Immature natural killer cell (primary cell): ENCODE measurements at regions not wholly inside any gene's neighbourhood (a gene's known extent, or its start where the extent isn't known, plus 50 kb on each side); places are given as distances from the start of the nearest gene placed in this dataset.

Experiments used
- DNase-seq, 3 donors: peaks; one replicate each; pipeline ENCODE4 v3.0.0; 2022; ENCODE audit warnings: mixed read lengths in 1 of 3
- H3K27ac Mint-ChIP-seq, 6 donors: one replicate each; pipeline ENCODE4 v1.8.0; 2020; ENCODE audit warnings: mixed read lengths in 6 of 6, mild to moderate bottlenecking in 5 of 6, inconsistent platforms in 4 of 6, moderate library complexity in 3 of 6
- H3K27me3 Mint-ChIP-seq, 3 donors: one replicate each; pipeline ENCODE4 v1.8.0; 2020 to 2021; ENCODE audit warnings: low read depth in 3 of 3, mild to moderate bottlenecking in 3 of 3, mixed read lengths in 3 of 3, moderate library complexity in 3 of 3, inconsistent platforms in 1 of 3
- H3K36me3 Mint-ChIP-seq, 3 donors: one replicate each; pipeline ENCODE4 v1.8.0; 2020; ENCODE audit warnings: mixed read lengths in 3 of 3, inconsistent platforms in 2 of 3, mild to moderate bottlenecking in 2 of 3
- H3K4me1 Mint-ChIP-seq, 2 donors: one replicate each; pipeline ENCODE4 v1.8.0; 2020; ENCODE audit warnings: inconsistent platforms in 2 of 2, mild to moderate bottlenecking in 2 of 2, mixed read lengths in 2 of 2, moderate library complexity in 1 of 2
- H3K4me3 Mint-ChIP-seq, 5 donors: one replicate each; pipeline ENCODE4 v1.8.0; 2020; ENCODE audit warnings: mild to moderate bottlenecking in 5 of 5, mixed read lengths in 5 of 5, inconsistent platforms in 3 of 5, moderate library complexity in 3 of 5
- H3K9me3 Mint-ChIP-seq, 6 donors: one replicate each; pipeline ENCODE4 v1.8.0; 2020; ENCODE audit warnings: mild to moderate bottlenecking in 6 of 6, mixed read lengths in 6 of 6, inconsistent platforms in 4 of 6, moderate library complexity in 3 of 6

DNA sequence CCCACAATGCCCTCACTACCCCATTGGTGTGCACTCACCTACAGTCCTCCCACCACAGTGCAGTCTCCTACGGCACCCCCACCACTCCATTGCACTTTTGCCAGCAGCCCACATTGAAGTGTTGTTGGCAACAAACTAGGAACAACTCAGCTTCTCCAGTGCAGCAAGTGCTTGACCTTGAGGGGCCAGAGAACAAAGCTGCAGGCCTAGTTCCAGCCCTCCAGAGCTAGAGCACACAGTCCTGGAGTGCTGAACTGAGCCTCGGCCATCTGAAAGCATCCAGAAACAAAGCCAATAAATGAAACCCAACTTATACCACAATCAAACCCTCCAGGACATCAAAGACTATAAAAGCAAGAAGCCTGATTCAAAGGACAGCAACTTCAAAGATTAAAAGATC is 129.9 kb downstream of the C1orf94 start:
- H3K27me3 Mint-ChIP-seq: peaks cover 11 to 14% (median 13%) of the 10 kb centered on the region in 3 donors
- peaks cover 0 to 14% (median 2%) of the 10 kb centered on the region in 6 donors for H3K9me3 Mint-ChIP-seq

DNA sequence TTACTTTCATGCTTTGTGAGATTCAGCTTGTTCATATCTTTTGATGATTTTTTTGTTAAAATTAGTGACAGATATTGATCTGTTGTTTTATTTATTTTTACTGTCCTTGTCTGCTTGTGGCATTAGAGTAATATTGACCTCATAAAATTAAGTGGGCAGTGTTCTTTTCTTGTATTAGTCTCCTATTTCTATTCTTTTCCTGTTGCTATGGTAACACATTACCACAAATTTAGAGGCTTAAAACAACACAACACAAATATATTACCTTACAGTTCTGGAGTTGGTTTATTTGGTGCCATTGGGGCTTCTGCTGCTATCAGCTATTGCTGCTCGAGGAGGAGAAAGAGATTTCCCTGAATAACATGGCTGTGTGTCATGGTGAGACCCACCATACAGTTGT is 135.7 kb downstream of the C1orf94 start:
- H3K27me3 Mint-ChIP-seq: peaks cover 4 to 12% (median 9%) of the 10 kb centered on the region in 3 donors
- no peak overlapping the region for H3K4me3 Mint-ChIP-seq
- peaks cover 0 to 8% (median 0%) of the 10 kb centered on the region in 3 donors for H3K36me3 Mint-ChIP-seq
- no peaks in the 10 kb centered on the region for H3K4me1 Mint-ChIP-seq
- peaks cover 0 to 10% (median 5%) of the 10 kb centered on the region in 6 donors for H3K9me3 Mint-ChIP-seq
- H3K27ac Mint-ChIP-seq: no peak overlapping the region
- DNase-seq: no peak

More for the DNA sequence above, 129.9 kb downstream of the C1orf94 start:
- no peaks in the 10 kb centered on the region for H3K4me1 Mint-ChIP-seq
- no peaks in the 10 kb centered on the region for H3K36me3 Mint-ChIP-seq
- H3K27ac Mint-ChIP-seq: no peak overlapping the region
- DNase-seq: no peak
- no peak overlapping the region for H3K4me3 Mint-ChIP-seq

- Mint-ChIP-seq H3K27ac (no peak overlapping the region), H3K27me3 (peaks cover 1 to 10% (median 6%) of the 10 kb centered on the region in 3 donors), H3K4me1 (no peaks in the 10 kb centered on the region), H3K36me3 (peaks cover 0 to 8% (median 0%) of the 10 kb centered on the region in 3 donors), H3K9me3 (peaks cover 0 to 9% (median 4%) of the 10 kb centered on the region in 6 donors), H3K4me3 (no peak overlapping the region)
- no peak for DNase-seq
These were observed 139.3 kb downstream of the C1orf94 start for GRCh38 chr1:34315974-34316373.

DNA sequence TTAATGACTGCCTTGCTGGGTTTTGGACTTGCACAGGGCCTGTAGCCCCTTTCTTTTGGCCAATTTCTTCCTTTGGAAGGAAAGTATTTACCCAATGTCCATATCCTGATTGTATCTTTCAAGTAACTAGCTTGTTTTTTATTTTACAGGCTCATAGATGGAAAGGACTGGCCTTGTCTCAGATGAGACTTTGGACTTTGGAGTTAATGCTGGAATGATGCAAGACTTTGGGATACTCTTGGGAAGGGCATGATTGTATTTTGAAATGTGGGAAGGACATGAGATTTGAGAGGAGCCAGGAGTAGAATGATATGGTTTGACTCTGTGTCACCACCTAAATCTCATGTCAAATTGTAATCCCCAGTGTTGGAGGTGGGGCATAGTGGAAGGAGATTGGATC is 140.1 kb downstream of the C1orf94 start:
- Mint-ChIP-seq H3K27ac (no peak overlapping the region), H3K4me1 (no peaks in the 10 kb centered on the region), H3K27me3 (peaks cover 0 to 10% (median 6%) of the 10 kb centered on the region in 3 donors), H3K9me3 (peaks cover 0 to 9% (median 4%) of the 10 kb centered on the region in 6 donors), H3K36me3 (peaks cover 0 to 8% (median 0%) of the 10 kb centered on the region in 3 donors), H3K4me3 (no peak overlapping the region)
- DNase-seq: no peak

GRCh38 chr1:34319218-34319617 is 142.5 kb downstream of the C1orf94 start:
- DNase-seq: no peak
- Mint-ChIP-seq H3K9me3 (peaks cover 0 to 9% (median 4%) of the 10 kb centered on the region in 6 donors), H3K36me3 (peaks cover 0 to 8% (median 0%) of the 10 kb centered on the region in 3 donors), H3K27ac (no peak overlapping the region), H3K4me3 (no peak overlapping the region), H3K27me3 (peaks cover 0 to 8% (median 6%) of the 10 kb centered on the region in 3 donors), H3K4me1 (no peaks in the 10 kb centered on the region)

DNA sequence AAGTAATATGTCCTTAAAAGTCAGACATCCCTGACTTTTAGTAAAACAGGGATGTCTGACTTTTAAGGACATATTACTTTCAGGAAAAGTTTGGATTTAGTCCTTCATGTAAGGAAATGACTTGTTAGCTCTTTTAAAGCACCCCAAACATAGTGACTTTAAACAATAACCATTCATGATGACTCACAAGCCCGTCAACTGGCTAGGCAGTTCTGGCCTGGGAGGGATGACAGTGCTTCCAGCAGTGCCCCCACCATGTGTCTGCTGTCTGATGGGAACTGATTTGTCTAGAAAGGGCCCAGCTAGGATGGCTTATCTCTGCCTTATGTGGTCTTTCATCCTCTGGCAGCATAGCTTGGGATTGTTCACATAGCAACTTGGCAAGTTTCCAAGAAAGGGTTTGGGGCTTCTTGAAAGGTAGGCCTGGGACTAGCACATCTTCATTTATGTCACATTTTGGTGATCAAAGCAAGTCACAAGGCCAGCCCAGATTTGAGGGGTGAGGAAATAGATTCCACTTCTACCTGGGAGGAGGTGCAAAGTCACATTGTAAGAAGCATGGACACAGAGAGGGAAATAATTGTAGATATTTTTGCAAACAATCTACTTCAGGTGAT is 143.5 kb downstream of the C1orf94 start:
- no peaks in the 10 kb centered on the region for H3K4me1 Mint-ChIP-seq

DNA sequence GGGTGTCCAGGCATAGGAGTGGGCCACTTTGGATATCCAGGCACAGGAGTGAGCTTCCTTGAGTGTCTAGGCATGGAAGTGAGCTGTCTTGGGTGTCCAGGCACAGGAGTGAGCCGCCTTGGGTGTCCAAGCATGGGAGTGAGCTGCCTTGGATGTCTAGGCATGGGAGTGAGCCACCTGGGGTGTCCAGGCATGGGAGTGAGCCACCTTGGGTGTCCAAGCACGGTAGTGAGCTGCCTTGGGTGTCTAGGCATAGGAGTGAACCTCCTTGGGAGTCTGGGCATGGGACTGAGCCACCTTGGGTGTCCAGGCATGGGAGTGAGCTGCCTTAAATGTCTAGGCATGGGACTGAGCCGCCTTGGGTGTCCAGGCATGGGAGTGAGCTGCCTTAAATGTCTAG is 146.3 kb downstream of the C1orf94 start:
- Mint-ChIP-seq H3K27me3 (peaks cover 0 to 7% (median 3%) of the 10 kb centered on the region in 3 donors), H3K4me1 (no peaks in the 10 kb centered on the region), H3K4me3 (no peak overlapping the region)

More for the DNA sequence above, 143.5 kb downstream of the C1orf94 start:
- no peak for DNase-seq
- peaks cover 0 to 6% (median 0%) of the 10 kb centered on the region in 3 donors for H3K36me3 Mint-ChIP-seq
- peaks cover 0 to 12% (median 6%) of the 10 kb centered on the region in 3 donors for H3K27me3 Mint-ChIP-seq
- H3K4me3 Mint-ChIP-seq: no peak overlapping the region
- no peak overlapping the region for H3K27ac Mint-ChIP-seq
- peaks cover 0 to 9% (median 4%) of the 10 kb centered on the region in 6 donors for H3K9me3 Mint-ChIP-seq

DNA sequence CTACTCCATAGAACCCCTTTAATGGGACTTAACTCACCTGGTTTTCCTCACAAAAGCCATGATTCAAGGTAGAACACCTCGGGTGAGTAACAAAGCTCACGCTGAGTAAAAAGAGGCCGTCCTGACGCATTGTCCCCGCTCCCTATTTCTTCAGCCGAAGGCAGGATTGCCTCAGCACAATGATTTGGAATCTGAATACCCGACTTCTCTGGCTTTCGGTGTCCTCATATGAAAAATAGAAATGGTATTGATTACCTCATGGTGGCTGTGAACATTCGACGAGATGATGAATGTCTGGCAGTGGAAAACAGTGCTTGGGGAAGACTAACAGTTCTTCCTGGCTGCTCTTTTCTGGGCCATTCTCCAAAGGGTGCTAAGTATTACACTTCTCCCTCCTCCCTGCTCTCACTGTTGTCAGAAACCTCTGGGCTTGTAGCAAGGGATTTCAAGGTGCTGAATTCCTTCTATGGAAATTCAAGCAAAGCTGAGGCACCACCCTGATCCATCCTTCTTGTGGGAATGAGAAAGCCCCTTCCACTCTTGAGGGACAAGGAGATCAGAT is 148.3 kb downstream of the C1orf94 start:
- Mint-ChIP-seq H3K27ac (no peak overlapping the region), H3K9me3 (no peaks in the 10 kb centered on the region), H3K4me1 (no peaks in the 10 kb centered on the region), H3K27me3 (peaks cover 0 to 4% (median 3%) of the 10 kb centered on the region in 3 donors), H3K4me3 (no peak overlapping the region), H3K36me3 (no peaks in the 10 kb centered on the region)
- no peak for DNase-seq

More for the DNA sequence above, 146.3 kb downstream of the C1orf94 start:
- peaks cover 0 to 3% (median 0%) of the 10 kb centered on the region in 6 donors for H3K9me3 Mint-ChIP-seq
- H3K27ac Mint-ChIP-seq: no peak overlapping the region
- no peaks in the 10 kb centered on the region for H3K36me3 Mint-ChIP-seq
- DNase-seq: no peak

DNA sequence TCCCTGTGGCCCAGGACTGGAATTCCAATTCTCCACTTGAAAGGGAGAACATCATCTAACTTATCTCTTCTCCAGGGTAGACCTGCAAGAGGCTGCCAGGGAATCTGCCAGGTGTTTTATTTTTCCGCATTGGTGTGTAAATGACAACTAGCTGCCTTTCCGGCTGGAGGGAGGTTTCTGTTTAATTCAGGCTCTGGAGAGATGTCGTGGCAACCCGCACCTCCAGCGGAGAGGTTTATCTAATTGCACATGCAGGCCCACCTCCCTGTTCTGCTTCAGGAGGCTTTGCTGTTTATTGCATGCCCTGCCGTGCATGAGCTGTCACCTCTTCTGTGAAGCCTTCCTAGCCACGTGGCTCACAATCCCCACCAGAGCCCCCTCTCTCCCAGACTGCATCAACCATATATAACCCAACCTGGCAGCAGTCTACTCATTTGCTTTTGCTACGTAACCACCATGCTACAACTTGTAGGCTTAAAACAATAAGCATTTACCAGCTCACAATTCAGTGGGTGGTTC is 151.6 kb downstream of the C1orf94 start:
- no peaks in the 10 kb centered on the region for H3K9me3 Mint-ChIP-seq
- no peak for DNase-seq

GRCh38 chr1:34330061-34330460 is 153.4 kb downstream of the C1orf94 start:
- Mint-ChIP-seq H3K27ac (no peak overlapping the region), H3K4me3 (no peak overlapping the region), H3K9me3 (no peaks in the 10 kb centered on the region), H3K27me3 (peaks cover 0 to under 1% (median 0%) of the 10 kb centered on the region in 3 donors), H3K36me3 (no peaks in the 10 kb centered on the region), H3K4me1 (no peaks in the 10 kb centered on the region)
- DNase-seq: no peak

More for the DNA sequence above, 151.6 kb downstream of the C1orf94 start:
- H3K27ac Mint-ChIP-seq: no peak overlapping the region
- no peaks in the 10 kb centered on the region for H3K36me3 Mint-ChIP-seq
- no peaks in the 10 kb centered on the region for H3K4me1 Mint-ChIP-seq
- H3K27me3 Mint-ChIP-seq: peaks cover 0 to 4% (median 0%) of the 10 kb centered on the region in 3 donors
- no peak overlapping the region for H3K4me3 Mint-ChIP-seq

DNA sequence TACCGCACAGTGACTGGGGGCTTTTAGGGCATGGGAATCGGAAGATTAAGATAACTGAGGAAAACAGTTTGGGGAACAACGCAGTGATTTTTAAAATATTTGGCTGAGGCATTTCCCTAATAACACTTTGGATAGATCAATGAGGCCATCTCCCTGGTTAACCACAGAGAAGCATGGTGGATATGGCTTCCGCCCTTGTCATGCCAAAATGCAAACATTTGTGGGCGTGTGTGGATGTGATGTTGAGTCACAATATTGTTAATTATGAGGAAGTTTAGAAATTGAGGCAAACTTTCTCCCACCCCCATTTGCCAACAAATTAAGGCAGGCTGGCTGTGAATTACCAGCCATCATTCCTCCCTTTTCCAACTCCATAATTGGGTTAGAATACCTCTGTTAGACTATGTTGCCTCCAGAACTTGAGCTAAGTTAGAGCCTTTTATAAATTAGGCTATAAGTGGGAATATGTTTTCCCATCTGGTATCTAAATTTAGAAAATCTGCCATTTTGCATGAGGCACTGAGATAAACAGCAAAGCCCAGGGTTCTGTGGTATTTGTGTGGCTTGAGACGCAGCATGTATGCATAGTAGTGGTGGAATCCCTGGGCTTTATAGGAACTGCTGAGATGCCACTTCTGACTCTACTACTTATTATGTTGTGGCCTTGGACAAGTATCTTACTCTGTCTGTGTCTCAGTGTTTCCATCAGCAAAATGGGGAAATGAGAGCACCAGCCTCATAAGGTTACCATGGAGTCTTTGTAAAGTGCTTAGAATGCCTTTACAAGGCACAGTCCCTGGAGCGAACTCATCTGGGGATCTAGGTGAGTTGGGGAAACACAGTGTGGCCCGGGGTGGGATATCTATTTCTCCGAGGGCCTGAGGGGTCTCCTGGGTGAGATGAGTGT is 154.6 kb downstream of the C1orf94 start:
- Mint-ChIP-seq H3K4me1 (no peaks in the 10 kb centered on the region), H3K9me3 (no peaks in the 10 kb centered on the region), H3K27me3 (no peaks in the 10 kb centered on the region), H3K4me3 (no peak overlapping the region), H3K27ac (no peak overlapping the region), H3K36me3 (no peaks in the 10 kb centered on the region)
- DNase-seq: no peak

DNA sequence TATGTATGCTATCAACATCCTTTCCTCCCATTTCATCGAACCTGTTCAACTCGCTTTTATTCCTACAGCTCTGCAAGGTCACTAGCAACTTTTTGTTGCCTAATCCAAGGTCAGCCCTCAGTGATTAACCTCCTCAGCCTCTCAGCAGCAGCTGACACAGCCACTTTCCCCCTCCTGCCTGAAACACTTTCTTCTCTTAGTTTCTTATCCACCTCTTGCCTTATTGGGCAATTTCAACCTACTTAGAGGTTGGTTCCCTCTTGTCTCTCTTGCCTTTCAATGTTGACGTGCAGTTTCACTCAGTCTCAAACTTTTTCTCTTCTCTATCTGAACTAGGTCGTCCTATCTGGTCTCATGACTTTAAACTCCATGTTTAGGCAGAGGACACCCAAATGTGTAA is 156.3 kb downstream of the C1orf94 start:
- Mint-ChIP-seq H3K9me3 (no peaks in the 10 kb centered on the region), H3K4me3 (no peak overlapping the region), H3K36me3 (no peaks in the 10 kb centered on the region), H3K4me1 (no peaks in the 10 kb centered on the region), H3K27ac (no peak overlapping the region), H3K27me3 (peaks cover 0 to 4% (median 2%) of the 10 kb centered on the region in 3 donors)
- no peak for DNase-seq

DNA sequence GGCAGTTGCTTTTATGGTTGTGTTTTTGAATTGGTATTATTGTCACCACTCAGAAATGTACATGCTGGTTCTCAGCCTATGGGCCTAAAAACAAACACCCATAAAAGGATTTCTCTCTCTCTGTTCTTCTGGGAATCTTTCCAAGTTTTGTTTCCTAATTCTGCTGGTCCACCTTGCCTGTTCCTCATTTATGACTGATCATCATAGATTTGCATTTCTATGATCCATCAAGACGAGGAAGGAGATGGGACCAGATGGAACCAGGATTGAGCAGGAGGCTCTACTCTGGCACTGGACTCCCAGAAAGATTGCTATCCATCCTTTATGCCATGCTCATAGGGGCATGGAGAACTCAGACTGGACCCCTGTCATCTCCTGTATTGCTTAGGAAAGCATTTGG is 162.2 kb downstream of the C1orf94 start:
- Mint-ChIP-seq H3K27ac (no peak overlapping the region), H3K4me3 (no peak overlapping the region), H3K4me1 (no peaks in the 10 kb centered on the region), H3K36me3 (no peaks in the 10 kb centered on the region), H3K27me3 (peaks cover under 1 to 9% (median 5%) of the 10 kb centered on the region in 3 donors), H3K9me3 (no peaks in the 10 kb centered on the region)
- DNase-seq: no peak

DNA sequence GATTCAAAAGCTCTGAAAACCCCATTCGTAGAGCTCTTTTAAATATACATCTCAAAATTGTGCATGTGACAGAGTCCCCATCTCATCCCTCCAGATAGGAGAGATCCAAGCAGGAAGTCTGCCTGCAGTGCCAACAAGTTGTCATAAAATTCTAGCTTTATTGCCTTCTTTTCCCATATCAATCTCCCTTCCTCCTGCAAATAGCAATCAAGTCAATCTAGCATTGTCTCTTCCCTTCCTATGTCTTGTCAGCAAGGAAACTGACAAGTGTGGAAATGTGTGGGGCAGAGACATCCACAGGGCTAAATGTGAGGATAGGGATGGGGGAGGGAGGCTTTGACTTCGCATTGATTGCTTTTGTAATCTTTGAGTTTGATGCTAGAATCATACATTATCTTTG is 165.2 kb downstream of the C1orf94 start:
- no peak overlapping the region for H3K4me3 Mint-ChIP-seq
- H3K36me3 Mint-ChIP-seq: no peaks in the 10 kb centered on the region
- H3K27me3 Mint-ChIP-seq: peaks cover 3 to 12% (median 5%) of the 10 kb centered on the region in 3 donors
- H3K9me3 Mint-ChIP-seq: no peaks in the 10 kb centered on the region
- no peak overlapping the region for H3K27ac Mint-ChIP-seq
- DNase-seq: no peak
- no peaks in the 10 kb centered on the region for H3K4me1 Mint-ChIP-seq
